Suprapubic skin (tissue), 4 donors: ENCODE measurements at regions not wholly inside any gene's neighbourhood (a gene's known extent, or its start where the extent isn't known, plus 50 kb on each side); places are given as distances from the start of the nearest gene placed in this dataset.

Experiments
- DNase-seq, 2 donors: peaks; one replicate each; pipeline ENCODE4 v3.0.0-alpha.2; 2019; ENCODE audit warnings: low spot score in 2 of 2
- H3K27ac ChIP-seq: fragments of 200-600 bp; sonication (generic); one replicate; pipeline ENCODE4 v1.5.1; 2019
- H3K27me3 ChIP-seq: fragments of 200-600 bp; sonication (generic); one replicate; pipeline ENCODE4 v1.5.1; 2019
- H3K36me3 ChIP-seq: fragments of 200-600 bp; sonication (generic); one replicate; pipeline ENCODE4 v1.5.1; 2019
- H3K4me1 ChIP-seq: fragments of 200-600 bp; sonication (generic); one replicate; pipeline ENCODE4 v1.5.1; 2019
- H3K4me3 ChIP-seq: fragments of 200-600 bp; sonication (generic); one replicate; pipeline ENCODE4 v1.5.1; 2019; ENCODE audit warnings: mild to moderate bottlenecking
- H3K9me3 ChIP-seq: fragments of 200-600 bp; sonication (generic); one replicate; pipeline ENCODE4 v1.5.1; 2019
- CTCF ChIP-seq, 2 donors: fragments of 200-600 bp in 1 of 2; fragments of 450-650 bp in 1 of 2; sonication (generic) in 1 of 2; IDR thresholded peaks; one replicate each; pipeline ENCODE4 v1.5.1; 2016 to 2019; ENCODE audit warnings: antibody characterized with exemption in 2 of 2, mild to moderate bottlenecking in 1 of 2, moderate library complexity in 1 of 2
- EP300 ChIP-seq: sonication (generic); formaldehyde crosslinking; IDR thresholded peaks from one replicate; pipeline ENCODE4 v1.6.1; 2017; ENCODE audit warnings: antibody characterized with exemption
- POLR2A ChIP-seq, 2 donors: fragments of 450-650 bp; IDR thresholded peaks; one replicate each; pipeline ENCODE4 v1.6.1; 2017; ENCODE audit warnings: antibody characterized with exemption in 2 of 2, mild to moderate bottlenecking in 2 of 2, moderate library complexity in 2 of 2
- POLR2AphosphoS5 ChIP-seq, 3 donors: sonication (generic); formaldehyde crosslinking; IDR thresholded peaks; one replicate each; pipeline ENCODE4 v1.6.1; 2017; ENCODE audit warnings: antibody characterized with exemption in 3 of 3
- WGBS: methylation state at CpG from one replicate; pipeline ENCODE4 v1.1.5; 2018; 5-methylcytosine and 5-hydroxymethylcytosine counted together

GRCh38 chr5:114101153-114101552 lies 260.7 kb upstream of the KCNN2 start:
- H3K4me3 ChIP-seq: no peak overlapping the region
- DNase-seq: no peak
- TF ChIP-seq POLR2AphosphoS5 (IDR thresholded peaks at IDR 0.05): no peak
- TF ChIP-seq CTCF (IDR thresholded peaks at IDR 0.05): peak in 1 of 2 donors; percentile 23
- H3K36me3 ChIP-seq: no peaks in the 10 kb centered on the region
- no peaks in the 10 kb centered on the region for H3K9me3 ChIP-seq
- 48% methylated on average over 3 of the region's 3 CpGs for WGBS
- H3K4me1 ChIP-seq: no peaks in the 10 kb centered on the region
- no peaks in the 10 kb centered on the region for H3K27me3 ChIP-seq
- no peak overlapping the region for H3K27ac ChIP-seq

- WGBS: 32% methylated on average over 1 of the region's 1 CpG
- Histone ChIP-seq H3K36me3 (no peaks in the 10 kb centered on the region), H3K4me1 (no peaks in the 10 kb centered on the region), H3K4me3 (no peak overlapping the region), H3K27me3 (no peaks in the 10 kb centered on the region), H3K27ac (no peak overlapping the region), H3K9me3 (no peaks in the 10 kb centered on the region)
- no peak for DNase-seq
- TF ChIP-seq EP300: no peak
- no peak for TF ChIP-seq POLR2AphosphoS5 (IDR thresholded peaks at IDR 0.05)
- TF ChIP-seq POLR2A (IDR thresholded peaks at IDR 0.05): no peak
- no peak for TF ChIP-seq CTCF (IDR thresholded peaks at IDR 0.05)
Observed at GRCh38 chr5:114113604-114114003, 248.3 kb upstream of the KCNN2 start.

GRCh38 chr5:114116981-114117380 lies 244.9 kb upstream of the KCNN2 start:
- WGBS: 62% methylated on average over 4 of the region's 4 CpGs
- H3K36me3 ChIP-seq: no peaks in the 10 kb centered on the region
- no peak for DNase-seq

GRCh38 chr5:114118511-114118910 lies 243.4 kb upstream of the KCNN2 start:
- WGBS: 82% methylated on average over 1 of the region's 1 CpG
- no peak overlapping the region for H3K27ac ChIP-seq
- H3K9me3 ChIP-seq: no peaks in the 10 kb centered on the region
- TF ChIP-seq CTCF (IDR thresholded peaks at IDR 0.05) (no peak), POLR2A (IDR thresholded peaks at IDR 0.05) (no peak), POLR2AphosphoS5 (IDR thresholded peaks at IDR 0.05) (no peak), EP300 (no peak)
- H3K36me3 ChIP-seq: no peaks in the 10 kb centered on the region
- H3K27me3 ChIP-seq: no peaks in the 10 kb centered on the region
- no peak overlapping the region for H3K4me3 ChIP-seq
- no peaks in the 10 kb centered on the region for H3K4me1 ChIP-seq
- no peak for DNase-seq

More at GRCh38 chr5:114116981-114117380, 244.9 kb upstream of the KCNN2 start:
- TF ChIP-seq EP300: no peak
- TF ChIP-seq POLR2A (IDR thresholded peaks at IDR 0.05): no peak
- TF ChIP-seq CTCF (IDR thresholded peaks at IDR 0.05): no peak
- no peak for TF ChIP-seq POLR2AphosphoS5 (IDR thresholded peaks at IDR 0.05)
- no peak overlapping the region for H3K4me3 ChIP-seq
- H3K27me3 ChIP-seq: no peaks in the 10 kb centered on the region
- H3K9me3 ChIP-seq: no peaks in the 10 kb centered on the region
- H3K27ac ChIP-seq: no peak overlapping the region
- no peaks in the 10 kb centered on the region for H3K4me1 ChIP-seq

- Histone ChIP-seq H3K27ac (no peak overlapping the region), H3K4me3 (no peak overlapping the region), H3K27me3 (no peaks in the 10 kb centered on the region), H3K36me3 (no peaks in the 10 kb centered on the region), H3K9me3 (no peaks in the 10 kb centered on the region), H3K4me1 (no peaks in the 10 kb centered on the region)
- 58% methylated on average over 4 of the region's 4 CpGs for WGBS
- no peak for DNase-seq
- no peak for TF ChIP-seq POLR2AphosphoS5 (IDR thresholded peaks at IDR 0.05)
- no peak for TF ChIP-seq CTCF (IDR thresholded peaks at IDR 0.05)
- no peak for TF ChIP-seq EP300
- no peak for TF ChIP-seq POLR2A (IDR thresholded peaks at IDR 0.05)
Observed at GRCh38 chr5:114120166-114120565, 241.7 kb upstream of the KCNN2 start.
